ENCODE measurements at regions not wholly inside any gene's neighbourhood (a gene's known extent, or its start where the extent isn't known, plus 50 kb on each side); places are given as distances from the start of the nearest gene placed in this dataset.

DNA sequence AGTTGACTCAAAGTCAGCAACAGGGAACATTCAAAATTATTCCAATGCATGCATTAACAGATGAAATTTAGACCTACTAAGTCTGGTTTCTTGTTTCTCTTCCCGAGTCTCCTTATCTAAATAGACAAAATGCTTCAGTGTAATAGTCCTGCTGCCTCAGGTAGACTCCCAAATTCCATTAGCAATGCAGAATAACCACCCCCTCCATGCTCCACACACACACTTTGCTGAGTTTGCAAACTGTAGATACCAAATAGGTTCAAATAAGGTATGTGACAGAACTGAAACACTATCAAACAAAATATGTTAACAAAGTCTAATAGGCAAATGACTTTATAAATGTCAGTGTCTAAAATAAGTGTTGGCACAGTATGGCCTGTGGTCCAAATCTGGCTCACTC lies 451.1 kb upstream of the SOX5 start:
- TF ChIP-seq CTCF (IDR thresholded peaks at IDR 0.05; ENCODE audit: poor library complexity, severe bottlenecking): no peak
- H3K4me3 ChIP-seq (ENCODE audit: severe bottlenecking): no peak overlapping the region
- no peak for DNase-seq (ENCODE audit: low spot score)
- H3K27ac ChIP-seq (ENCODE audit: poor library complexity, severe bottlenecking): no peak overlapping the region
- no peaks in the 10 kb centered on the region for H3K27me3 ChIP-seq (ENCODE audit: insufficient read depth, poor library complexity, severe bottlenecking)
- no peaks in the 10 kb centered on the region for H3K36me3 ChIP-seq (ENCODE audit: low read depth)
- H3K4me1 ChIP-seq (ENCODE audit: insufficient read depth, poor library complexity, severe bottlenecking): no peaks in the 10 kb centered on the region
- H3K9me3 ChIP-seq (ENCODE audit: severe bottlenecking): no peaks in the 10 kb centered on the region
- no peak for ATAC-seq (ENCODE audit: low read depth)

GRCh38 chr12:24398605-24399004 lies 449.1 kb upstream of the SOX5 start:
- Histone ChIP-seq H3K27me3 (ENCODE audit: insufficient read depth, poor library complexity, severe bottlenecking) (no peaks in the 10 kb centered on the region), H3K9me3 (ENCODE audit: severe bottlenecking) (no peaks in the 10 kb centered on the region), H3K36me3 (ENCODE audit: low read depth) (no peaks in the 10 kb centered on the region), H3K4me3 (ENCODE audit: severe bottlenecking) (no peak overlapping the region), H3K27ac (ENCODE audit: poor library complexity, severe bottlenecking) (no peak overlapping the region), H3K4me1 (ENCODE audit: insufficient read depth, poor library complexity, severe bottlenecking) (no peaks in the 10 kb centered on the region)
- ATAC-seq (ENCODE audit: low read depth) (no peak), DNase-seq (ENCODE audit: low spot score) (no peak)
- no peak for TF ChIP-seq CTCF (IDR thresholded peaks at IDR 0.05; ENCODE audit: poor library complexity, severe bottlenecking)

GRCh38 chr12:24396224-24396623 lies 446.8 kb upstream of the SOX5 start:
- Histone ChIP-seq H3K4me3 (ENCODE audit: severe bottlenecking) (no peak overlapping the region), H3K27ac (ENCODE audit: poor library complexity, severe bottlenecking) (no peak overlapping the region), H3K27me3 (ENCODE audit: insufficient read depth, poor library complexity, severe bottlenecking) (no peaks in the 10 kb centered on the region), H3K4me1 (ENCODE audit: insufficient read depth, poor library complexity, severe bottlenecking) (no peaks in the 10 kb centered on the region), H3K36me3 (ENCODE audit: low read depth) (no peaks in the 10 kb centered on the region), H3K9me3 (ENCODE audit: severe bottlenecking) (no peaks in the 10 kb centered on the region)
- DNase-seq (ENCODE audit: low spot score) (no peak), ATAC-seq (ENCODE audit: low read depth) (no peak)
- no peak for TF ChIP-seq CTCF (IDR thresholded peaks at IDR 0.05; ENCODE audit: poor library complexity, severe bottlenecking)

- Histone ChIP-seq H3K9me3 (ENCODE audit: severe bottlenecking) (no peaks in the 10 kb centered on the region), H3K36me3 (ENCODE audit: low read depth) (no peaks in the 10 kb centered on the region), H3K4me1 (ENCODE audit: insufficient read depth, poor library complexity, severe bottlenecking) (no peaks in the 10 kb centered on the region), H3K27ac (ENCODE audit: poor library complexity, severe bottlenecking) (no peak overlapping the region), H3K4me3 (ENCODE audit: severe bottlenecking) (no peak overlapping the region), H3K27me3 (ENCODE audit: insufficient read depth, poor library complexity, severe bottlenecking) (no peaks in the 10 kb centered on the region)
- no peak for TF ChIP-seq CTCF (IDR thresholded peaks at IDR 0.05; ENCODE audit: poor library complexity, severe bottlenecking)
- ATAC-seq (ENCODE audit: low read depth): no peak
- no peak for DNase-seq (ENCODE audit: low spot score)
Measured at GRCh38 chr12:24394246-24394645, 444.8 kb upstream of the SOX5 start.

DNA sequence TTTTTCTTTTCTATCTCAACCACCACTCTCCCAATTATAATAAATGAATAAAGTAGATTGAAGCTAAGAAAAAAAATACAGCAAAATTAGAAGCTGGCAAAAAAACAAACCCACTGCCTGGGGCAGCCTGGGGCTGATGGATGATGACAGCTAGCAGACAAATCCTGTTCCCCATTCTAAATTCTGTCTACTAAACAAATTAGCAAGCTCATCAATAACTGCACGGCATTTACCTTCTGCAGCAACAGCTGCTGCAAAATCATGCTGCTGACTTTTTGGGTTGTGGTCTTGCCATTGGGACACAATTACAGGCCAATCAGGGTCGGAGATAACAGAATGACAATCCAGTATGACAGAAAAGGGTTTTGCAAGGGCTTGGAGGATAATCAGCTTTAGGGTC lies 443.6 kb upstream of the SOX5 start:
- ATAC-seq (ENCODE audit: low read depth): no peak
- no peak overlapping the region for H3K4me3 ChIP-seq (ENCODE audit: severe bottlenecking)
- no peak overlapping the region for H3K27ac ChIP-seq (ENCODE audit: poor library complexity, severe bottlenecking)
- H3K4me1 ChIP-seq (ENCODE audit: insufficient read depth, poor library complexity, severe bottlenecking): no peaks in the 10 kb centered on the region
- no peak for DNase-seq (ENCODE audit: low spot score)
- no peaks in the 10 kb centered on the region for H3K27me3 ChIP-seq (ENCODE audit: insufficient read depth, poor library complexity, severe bottlenecking)
- TF ChIP-seq CTCF (IDR thresholded peaks at IDR 0.05; ENCODE audit: poor library complexity, severe bottlenecking): no peak
- H3K9me3 ChIP-seq (ENCODE audit: severe bottlenecking): no peaks in the 10 kb centered on the region
- no peaks in the 10 kb centered on the region for H3K36me3 ChIP-seq (ENCODE audit: low read depth)

Data from RWPE2 (cell line).